ENCODE measurements at regions not wholly inside any gene's neighbourhood (a gene's known extent, or its start where the extent isn't known, plus 50 kb on each side); places are given as distances from the start of the nearest gene placed in this dataset.

GRCh38 chr10:52619052-52619451 is 153.5 kb downstream of the MBL2 start:
- ATAC-seq (ENCODE audit: low read depth in 2 of 2) (no peak), DNase-seq (no peak)
- Mint-ChIP-seq H3K9me3 (peaks cover 0 to 8% (median 1%) of the 10 kb centered on the region in 7 donors), H3K36me3 (no peaks in the 10 kb centered on the region), H3K27ac (no peak overlapping the region), H3K4me1 (no peaks in the 10 kb centered on the region), H3K4me3 (no peak overlapping the region), H3K27me3 (no peaks in the 10 kb centered on the region)
- H3K27me3 ChIP-seq (ENCODE audit: control insufficient read depth, insufficient read depth, low read length) = no peaks in the 10 kb centered on the region
- no peak overlapping the region for H3K4me3 ChIP-seq (ENCODE audit: low read depth, low read length)
- H3K27ac ChIP-seq (ENCODE audit: insufficient read depth, low read length, poor library complexity, severe bottlenecking) = no peak overlapping the region
- no peaks in the 10 kb centered on the region for H3K36me3 ChIP-seq (ENCODE audit: control insufficient read depth, insufficient read depth, low read length)
- H3K9me3 ChIP-seq (ENCODE audit: control insufficient read depth in 2 of 2, low read length in 2 of 2) = no peaks in the 10 kb centered on the region
- H3K4me1 ChIP-seq (ENCODE audit: control insufficient read depth, insufficient read depth, low read length, poor library complexity, severe bottlenecking) = no peaks in the 10 kb centered on the region

- Mint-ChIP-seq H3K4me3 (no peak overlapping the region), H3K27ac (no peak overlapping the region), H3K36me3 (no peaks in the 10 kb centered on the region), H3K4me1 (no peaks in the 10 kb centered on the region), H3K9me3 (peaks cover 0 to 4% (median 0%) of the 10 kb centered on the region in 7 donors), H3K27me3 (no peaks in the 10 kb centered on the region)
- Histone ChIP-seq H3K27ac (ENCODE audit: insufficient read depth, low read length, poor library complexity, severe bottlenecking) (no peak overlapping the region), H3K36me3 (ENCODE audit: control insufficient read depth, insufficient read depth, low read length) (no peaks in the 10 kb centered on the region), H3K27me3 (ENCODE audit: control insufficient read depth, insufficient read depth, low read length) (no peaks in the 10 kb centered on the region), H3K4me3 (ENCODE audit: low read depth, low read length) (no peak overlapping the region), H3K9me3 (ENCODE audit: control insufficient read depth in 2 of 2, low read length in 2 of 2) (no peaks in the 10 kb centered on the region), H3K4me1 (ENCODE audit: control insufficient read depth, insufficient read depth, low read length, poor library complexity, severe bottlenecking) (no peaks in the 10 kb centered on the region)
- ATAC-seq (ENCODE audit: low read depth in 2 of 2) = no peak
- DNase-seq = no peak
Measured at GRCh38 chr10:52621635-52622079, 150.9 kb downstream of the MBL2 start.

GRCh38 chr10:52623761-52624160 is 148.8 kb downstream of the MBL2 start:
- H3K9me3 Mint-ChIP-seq = peaks cover 0 to 9% (median 0%) of the 10 kb centered on the region in 7 donors

GRCh38 chr10:52627279-52627678 is 145.3 kb downstream of the MBL2 start:
- Mint-ChIP-seq H3K4me1 (no peaks in the 10 kb centered on the region), H3K27ac (no peak overlapping the region), H3K36me3 (no peaks in the 10 kb centered on the region), H3K9me3 (peaks cover 0 to 16% (median 2%) of the 10 kb centered on the region in 7 donors), H3K27me3 (no peaks in the 10 kb centered on the region), H3K4me3 (no peak overlapping the region)
- H3K27me3 ChIP-seq (ENCODE audit: control insufficient read depth, insufficient read depth, low read length) = no peaks in the 10 kb centered on the region
- H3K4me1 ChIP-seq (ENCODE audit: control insufficient read depth, insufficient read depth, low read length, poor library complexity, severe bottlenecking) = no peaks in the 10 kb centered on the region
- no peaks in the 10 kb centered on the region for H3K36me3 ChIP-seq (ENCODE audit: control insufficient read depth, insufficient read depth, low read length)
- H3K9me3 ChIP-seq (ENCODE audit: control insufficient read depth in 2 of 2, low read length in 2 of 2) = no peaks in the 10 kb centered on the region
- no peak overlapping the region for H3K27ac ChIP-seq (ENCODE audit: insufficient read depth, low read length, poor library complexity, severe bottlenecking)
- no peak overlapping the region for H3K4me3 ChIP-seq (ENCODE audit: low read depth, low read length)
- ATAC-seq (ENCODE audit: low read depth in 2 of 2) (no peak), DNase-seq (no peak)

More at GRCh38 chr10:52623761-52624160, 148.8 kb downstream of the MBL2 start:
- H3K27me3 Mint-ChIP-seq = no peaks in the 10 kb centered on the region
- no peak overlapping the region for H3K27ac ChIP-seq (ENCODE audit: insufficient read depth, low read length, poor library complexity, severe bottlenecking)
- no peak overlapping the region for H3K4me3 Mint-ChIP-seq
- no peaks in the 10 kb centered on the region for H3K36me3 Mint-ChIP-seq
- H3K4me1 ChIP-seq (ENCODE audit: control insufficient read depth, insufficient read depth, low read length, poor library complexity, severe bottlenecking) = no peaks in the 10 kb centered on the region
- H3K27ac Mint-ChIP-seq = no peak overlapping the region
- H3K4me1 Mint-ChIP-seq = no peaks in the 10 kb centered on the region
- no peaks in the 10 kb centered on the region for H3K36me3 ChIP-seq (ENCODE audit: control insufficient read depth, insufficient read depth, low read length)
- no peak overlapping the region for H3K4me3 ChIP-seq (ENCODE audit: low read depth, low read length)
- ATAC-seq (ENCODE audit: low read depth in 2 of 2) (no peak), DNase-seq (no peak)
- no peaks in the 10 kb centered on the region for H3K27me3 ChIP-seq (ENCODE audit: control insufficient read depth, insufficient read depth, low read length)
- no peaks in the 10 kb centered on the region for H3K9me3 ChIP-seq (ENCODE audit: control insufficient read depth in 2 of 2, low read length in 2 of 2)

- H3K36me3 ChIP-seq (ENCODE audit: control insufficient read depth, insufficient read depth, low read length) = no peaks in the 10 kb centered on the region
- DNase-seq (no peak), ATAC-seq (ENCODE audit: low read depth in 2 of 2) (no peak)
- H3K4me1 ChIP-seq (ENCODE audit: control insufficient read depth, insufficient read depth, low read length, poor library complexity, severe bottlenecking) = no peaks in the 10 kb centered on the region
- no peak overlapping the region for H3K27ac Mint-ChIP-seq
- no peak overlapping the region for H3K4me3 Mint-ChIP-seq
- no peak overlapping the region for H3K27ac ChIP-seq (ENCODE audit: insufficient read depth, low read length, poor library complexity, severe bottlenecking)
- H3K9me3 ChIP-seq (ENCODE audit: control insufficient read depth in 2 of 2, low read length in 2 of 2) = no peaks in the 10 kb centered on the region
- H3K9me3 Mint-ChIP-seq = peaks cover 0 to 16% (median 4%) of the 10 kb centered on the region in 7 donors
- no peaks in the 10 kb centered on the region for H3K27me3 Mint-ChIP-seq
- no peaks in the 10 kb centered on the region for H3K27me3 ChIP-seq (ENCODE audit: control insufficient read depth, insufficient read depth, low read length)
- no peaks in the 10 kb centered on the region for H3K4me1 Mint-ChIP-seq
- no peaks in the 10 kb centered on the region for H3K36me3 Mint-ChIP-seq
- H3K4me3 ChIP-seq (ENCODE audit: low read depth, low read length) = no peak overlapping the region
Measured at GRCh38 chr10:52631146-52631545, 141.4 kb downstream of the MBL2 start.

GRCh38 chr10:52631648-52632047 is 140.9 kb downstream of the MBL2 start:
- no peak overlapping the region for H3K27ac ChIP-seq (ENCODE audit: insufficient read depth, low read length, poor library complexity, severe bottlenecking)
- H3K36me3 ChIP-seq (ENCODE audit: control insufficient read depth, insufficient read depth, low read length) = no peaks in the 10 kb centered on the region
- Mint-ChIP-seq H3K27ac (no peak overlapping the region), H3K9me3 (peaks cover 0 to 17% (median 4%) of the 10 kb centered on the region in 7 donors), H3K4me1 (no peaks in the 10 kb centered on the region), H3K4me3 (no peak overlapping the region), H3K27me3 (no peaks in the 10 kb centered on the region), H3K36me3 (no peaks in the 10 kb centered on the region)
- no peaks in the 10 kb centered on the region for H3K4me1 ChIP-seq (ENCODE audit: control insufficient read depth, insufficient read depth, low read length, poor library complexity, severe bottlenecking)
- DNase-seq = no peak
- no peaks in the 10 kb centered on the region for H3K9me3 ChIP-seq (ENCODE audit: control insufficient read depth in 2 of 2, low read length in 2 of 2)
- no peak for ATAC-seq (ENCODE audit: low read depth in 2 of 2)
- no peak overlapping the region for H3K4me3 ChIP-seq (ENCODE audit: low read depth, low read length)
- H3K27me3 ChIP-seq (ENCODE audit: control insufficient read depth, insufficient read depth, low read length) = no peaks in the 10 kb centered on the region

GRCh38 chr10:52632591-52632990 is 140.0 kb downstream of the MBL2 start:
- H3K27me3 ChIP-seq (ENCODE audit: control insufficient read depth, insufficient read depth, low read length) = no peaks in the 10 kb centered on the region
- H3K9me3 Mint-ChIP-seq = peaks cover 0 to 25% (median 4%) of the 10 kb centered on the region in 7 donors
- DNase-seq (no peak), ATAC-seq (ENCODE audit: low read depth in 2 of 2) (no peak)
- no peak overlapping the region for H3K4me3 Mint-ChIP-seq
- no peaks in the 10 kb centered on the region for H3K27me3 Mint-ChIP-seq
- H3K4me1 Mint-ChIP-seq = no peaks in the 10 kb centered on the region
- no peaks in the 10 kb centered on the region for H3K4me1 ChIP-seq (ENCODE audit: control insufficient read depth, insufficient read depth, low read length, poor library complexity, severe bottlenecking)
- H3K36me3 ChIP-seq (ENCODE audit: control insufficient read depth, insufficient read depth, low read length) = no peaks in the 10 kb centered on the region
- no peak overlapping the region for H3K27ac Mint-ChIP-seq
- H3K4me3 ChIP-seq (ENCODE audit: low read depth, low read length) = no peak overlapping the region
- peaks cover 0 to 4% of the 10 kb centered on the region in 2 experiments for H3K9me3 ChIP-seq (ENCODE audit: control insufficient read depth in 2 of 2, low read length in 2 of 2)
- no peak overlapping the region for H3K27ac ChIP-seq (ENCODE audit: insufficient read depth, low read length, poor library complexity, severe bottlenecking)
- no peaks in the 10 kb centered on the region for H3K36me3 Mint-ChIP-seq

- no peaks in the 10 kb centered on the region for H3K4me1 ChIP-seq (ENCODE audit: control insufficient read depth, insufficient read depth, low read length, poor library complexity, severe bottlenecking)
- no peak for DNase-seq
- H3K4me3 ChIP-seq (ENCODE audit: low read depth, low read length) = no peak overlapping the region
- H3K36me3 Mint-ChIP-seq = no peaks in the 10 kb centered on the region
- no peaks in the 10 kb centered on the region for H3K36me3 ChIP-seq (ENCODE audit: control insufficient read depth, insufficient read depth, low read length)
- H3K4me3 Mint-ChIP-seq = no peak overlapping the region
- H3K27ac Mint-ChIP-seq = no peak overlapping the region
- H3K4me1 Mint-ChIP-seq = no peaks in the 10 kb centered on the region
- H3K27me3 ChIP-seq (ENCODE audit: control insufficient read depth, insufficient read depth, low read length) = no peaks in the 10 kb centered on the region
- peaks cover 0 to 4% of the 10 kb centered on the region in 2 experiments for H3K9me3 ChIP-seq (ENCODE audit: control insufficient read depth in 2 of 2, low read length in 2 of 2)
- H3K9me3 Mint-ChIP-seq = peaks cover 0 to 24% (median 4%) of the 10 kb centered on the region in 7 donors
- no peak for ATAC-seq (ENCODE audit: low read depth in 2 of 2)
- H3K27me3 Mint-ChIP-seq = no peaks in the 10 kb centered on the region
- H3K27ac ChIP-seq (ENCODE audit: insufficient read depth, low read length, poor library complexity, severe bottlenecking) = no peak overlapping the region
Measured at GRCh38 chr10:52633266-52633665, 139.3 kb downstream of the MBL2 start.

Data from CD4-positive, CD25-positive, alpha-beta regulatory T cell (primary cell).